IMR-90 (cell line): ENCODE measurements at regions not wholly inside any gene's neighbourhood (a gene's known extent, or its start where the extent isn't known, plus 50 kb on each side); places are given as distances from the start of the nearest gene placed in this dataset.

Source experiments
- CEBPB ChIP-seq: IDR thresholded peaks from 2 replicates; pipeline ENCODE4 v1.6.1; 2012; ENCODE audit warnings: low read depth, low read length, improper control_type of control experiment
- CTCF ChIP-seq: conservative IDR thresholded peaks from 2 replicates; pipeline ENCODE4 v1.5.1; 2012; ENCODE audit warnings: mild to moderate bottlenecking, low read depth, low read length, improper control_type of control experiment
- MAFK ChIP-seq: IDR thresholded peaks from 2 replicates; pipeline ENCODE4 v1.6.1; 2012; ENCODE audit warnings: low read depth, low read length, improper control_type of control experiment
- MAZ ChIP-seq: IDR thresholded peaks from 2 replicates; pipeline ENCODE4 v1.6.1; 2012; ENCODE audit warnings: low read depth, mild to moderate bottlenecking, low read length, improper control_type of control experiment, moderate library complexity, borderline replicate concordance
- NFE2L2 ChIP-seq: fragments of 150-350 bp; IDR thresholded peaks from 2 replicates; pipeline ENCODE4 v1.6.1; 2016; ENCODE audit warnings: low read depth, mild to moderate bottlenecking, low read length
- POLR2A ChIP-seq: IDR thresholded peaks from 2 replicates; pipeline ENCODE4 v1.6.1; 2012; ENCODE audit warnings: mild to moderate bottlenecking, low read depth, low read length
- RAD21 ChIP-seq: IDR thresholded peaks from 2 replicates; pipeline ENCODE4 v1.6.1; 2012; ENCODE audit warnings: low read length, improper control_type of control experiment

GRCh38 chr1:98101364-98101763, 180.5 kb upstream of the DPYD start:
- TF ChIP-seq CTCF: no peak
- no peak for TF ChIP-seq NFE2L2
- no peak for TF ChIP-seq CEBPB
- TF ChIP-seq MAFK: no peak
- no peak for TF ChIP-seq POLR2A
- TF ChIP-seq RAD21: no peak
- no peak for TF ChIP-seq MAZ
